ENCODE measurements at regions not wholly inside any gene's neighbourhood (a gene's known extent, or its start where the extent isn't known, plus 50 kb on each side); places are given as distances from the start of the nearest gene placed in this dataset.

DNA sequence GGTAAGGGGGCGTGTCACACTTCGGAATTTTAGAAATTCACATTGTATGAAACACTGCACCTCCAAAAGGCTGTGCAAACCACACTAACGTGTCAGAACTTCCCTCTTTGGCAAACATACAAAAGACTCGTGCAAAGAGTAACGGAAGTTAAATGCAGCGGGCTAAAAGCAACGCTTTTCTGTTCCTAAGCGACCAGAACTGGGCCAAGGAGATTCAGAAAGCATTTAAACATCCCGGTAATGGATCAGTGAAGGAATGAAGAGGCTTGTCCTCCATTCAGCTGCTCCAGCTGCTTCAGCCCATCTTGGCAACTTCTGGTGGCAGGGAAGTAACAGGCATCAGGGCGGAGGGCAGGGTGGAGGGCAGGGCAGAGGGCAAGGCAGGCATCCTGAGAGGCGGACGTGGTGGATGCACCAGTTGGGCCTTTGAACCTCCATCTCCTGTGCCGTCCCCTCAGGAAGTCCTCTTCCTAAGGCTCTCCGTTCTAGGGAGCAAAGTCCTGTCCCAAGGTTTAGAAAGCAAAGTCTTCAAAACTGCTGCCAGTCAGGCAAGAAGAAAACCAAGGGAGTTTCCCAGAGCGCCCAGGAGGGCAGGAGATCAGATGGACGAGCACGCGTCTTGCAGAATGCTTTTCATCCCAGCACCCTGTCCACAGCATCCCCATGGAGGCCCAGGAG is 230.7 kb downstream of the ZNF516 start:
- TF ChIP-seq, protein P1, sequence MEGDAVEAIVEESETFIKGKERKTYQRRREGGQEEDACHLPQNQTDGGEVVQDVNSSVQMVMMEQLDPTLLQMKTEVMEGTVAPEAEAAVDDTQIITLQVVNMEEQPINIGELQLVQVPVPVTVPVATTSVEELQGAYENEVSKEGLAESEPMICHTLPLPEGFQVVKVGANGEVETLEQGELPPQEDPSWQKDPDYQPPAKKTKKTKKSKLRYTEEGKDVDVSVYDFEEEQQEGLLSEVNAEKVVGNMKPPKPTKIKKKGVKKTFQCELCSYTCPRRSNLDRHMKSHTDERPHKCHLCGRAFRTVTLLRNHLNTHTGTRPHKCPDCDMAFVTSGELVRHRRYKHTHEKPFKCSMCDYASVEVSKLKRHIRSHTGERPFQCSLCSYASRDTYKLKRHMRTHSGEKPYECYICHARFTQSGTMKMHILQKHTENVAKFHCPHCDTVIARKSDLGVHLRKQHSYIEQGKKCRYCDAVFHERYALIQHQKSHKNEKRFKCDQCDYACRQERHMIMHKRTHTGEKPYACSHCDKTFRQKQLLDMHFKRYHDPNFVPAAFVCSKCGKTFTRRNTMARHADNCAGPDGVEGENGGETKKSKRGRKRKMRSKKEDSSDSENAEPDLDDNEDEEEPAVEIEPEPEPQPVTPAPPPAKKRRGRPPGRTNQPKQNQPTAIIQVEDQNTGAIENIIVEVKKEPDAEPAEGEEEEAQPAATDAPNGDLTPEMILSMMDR (IDR thresholded peaks at IDR 0.05; ENCODE audit: borderline replicate concordance, insufficient read depth, low read depth, low read length), result no peak
- H3K4me3 ChIP-seq (ENCODE audit: low read depth, low read length), result no peak overlapping the region

DNA sequence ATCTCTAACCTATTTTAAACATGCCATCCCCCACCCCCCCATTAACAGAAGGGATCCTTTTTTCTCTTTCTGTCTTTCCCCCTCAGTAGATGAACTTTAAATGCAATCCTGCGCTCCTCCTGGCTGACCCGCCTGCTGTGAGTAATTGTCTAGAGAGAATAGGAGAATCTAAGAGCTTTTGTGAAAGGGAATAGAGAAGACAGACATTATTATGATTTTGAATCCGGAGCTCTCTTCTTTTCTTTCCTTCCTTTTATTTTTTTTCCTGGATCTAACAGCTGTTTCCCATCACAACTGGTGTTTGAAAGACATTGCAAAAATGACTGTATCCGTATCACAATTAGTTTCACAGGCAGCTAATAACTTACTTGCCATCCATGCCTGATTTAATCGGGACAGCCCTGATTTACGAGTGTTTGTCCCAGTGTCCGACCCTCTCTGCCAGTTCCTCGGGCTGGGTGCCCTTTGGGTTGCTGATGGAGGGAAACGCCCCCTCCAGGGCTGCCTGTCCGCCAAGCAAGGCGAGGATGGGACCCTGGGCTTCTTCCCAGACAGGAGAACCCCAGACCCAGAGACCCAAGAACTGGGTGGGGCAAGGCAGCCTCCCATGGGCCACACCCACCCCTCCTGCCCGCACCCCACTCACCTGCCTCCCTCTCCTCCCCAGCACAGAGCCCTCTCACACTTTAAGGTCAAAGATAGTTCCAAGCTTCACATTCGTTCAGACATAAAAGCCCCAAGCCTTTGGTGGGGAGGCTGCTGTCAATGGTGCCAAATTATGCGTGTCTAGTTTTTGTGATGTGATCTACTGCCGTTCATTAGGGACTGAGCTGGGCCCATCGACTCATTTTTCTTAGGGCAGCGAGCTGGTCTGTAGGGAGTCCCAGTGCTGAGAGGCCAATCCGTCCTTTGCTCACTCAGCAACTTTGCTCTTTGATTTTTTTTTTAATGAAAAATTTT is 231.7 kb downstream of the ZNF516 start:
- TF ChIP-seq, protein P1 (IDR thresholded peaks at IDR 0.05; ENCODE audit: borderline replicate concordance, insufficient read depth, low read depth, low read length), result no peak
- no peak overlapping the region for H3K4me3 ChIP-seq (ENCODE audit: low read depth, low read length)

DNA sequence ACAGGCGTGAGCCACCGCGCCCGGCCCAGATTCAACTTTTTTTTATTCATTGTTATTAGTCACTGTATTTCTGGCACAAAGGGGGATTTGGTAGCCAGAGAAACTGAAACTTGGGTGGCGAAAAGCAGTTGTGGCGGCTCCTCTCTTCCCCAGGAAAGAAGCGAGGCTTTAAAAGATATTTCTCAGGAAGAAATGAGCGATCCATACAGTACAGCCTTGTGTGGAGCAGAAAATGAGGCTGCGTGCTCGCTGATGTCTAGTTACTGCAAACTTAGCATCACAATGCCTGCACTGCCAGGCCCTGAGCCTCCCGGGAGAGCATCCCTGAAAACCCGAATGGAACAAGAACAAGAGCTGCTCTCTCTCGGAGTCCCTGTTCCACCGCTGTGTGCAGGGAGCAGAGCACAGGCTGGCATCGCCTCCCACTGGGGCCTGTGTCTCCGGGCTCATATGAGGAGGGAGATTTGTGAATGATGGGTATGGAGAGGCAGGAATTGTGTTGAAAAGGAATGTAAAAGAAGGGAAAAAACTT is 234.0 kb downstream of the ZNF516 start:
- H3K4me3 ChIP-seq (ENCODE audit: low read depth, low read length), result no peak overlapping the region
- TF ChIP-seq, protein P1 (IDR thresholded peaks at IDR 0.05; ENCODE audit: borderline replicate concordance, insufficient read depth, low read depth, low read length), result no peak

DNA sequence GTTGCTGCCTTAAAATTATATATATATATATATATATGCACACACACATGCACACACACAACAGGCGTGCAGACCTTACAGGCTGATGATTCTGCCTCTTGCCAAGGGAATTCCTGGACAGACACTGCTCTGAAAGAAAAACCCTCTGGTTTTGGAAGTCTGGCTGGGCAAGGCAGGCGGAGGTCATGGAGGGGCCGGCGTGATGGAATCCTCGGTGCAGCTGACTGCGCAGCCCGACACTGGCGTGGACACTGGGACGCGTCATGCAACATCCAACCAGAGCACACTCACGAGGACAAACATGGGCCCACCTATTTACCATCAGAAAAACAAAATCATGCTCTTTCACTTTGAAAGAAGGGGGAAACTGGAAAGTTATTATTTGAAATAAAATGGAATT is 235.3 kb downstream of the ZNF516 start:
- H3K4me3 ChIP-seq (ENCODE audit: low read depth, low read length), result no peak overlapping the region
- TF ChIP-seq, protein P1 (IDR thresholded peaks at IDR 0.05; ENCODE audit: borderline replicate concordance, insufficient read depth, low read depth, low read length), result no peak

DNA sequence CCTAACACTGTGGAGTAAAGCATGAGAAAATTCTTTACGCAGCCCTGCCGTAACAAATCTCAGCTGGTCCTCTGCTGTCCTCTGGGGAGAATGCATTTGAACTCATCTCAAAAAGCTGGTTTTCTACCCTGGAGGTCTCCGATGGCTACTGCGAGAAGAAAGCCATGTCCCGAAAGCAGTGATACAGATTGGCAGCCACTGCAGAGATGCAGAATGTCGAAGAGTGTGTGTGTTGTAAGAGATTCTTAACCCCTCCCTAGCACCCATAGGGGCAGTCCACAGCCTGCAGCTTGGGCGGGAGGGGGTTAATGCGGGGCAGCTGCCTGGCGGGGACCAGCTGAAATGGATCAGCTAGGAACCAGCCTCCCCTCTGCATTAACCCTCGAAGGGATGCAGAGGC is 235.9 kb downstream of the ZNF516 start:
- no peak overlapping the region for H3K4me3 ChIP-seq (ENCODE audit: low read depth, low read length)
- TF ChIP-seq, protein P1 (IDR thresholded peaks at IDR 0.05; ENCODE audit: borderline replicate concordance, insufficient read depth, low read depth, low read length), result no peak

DNA sequence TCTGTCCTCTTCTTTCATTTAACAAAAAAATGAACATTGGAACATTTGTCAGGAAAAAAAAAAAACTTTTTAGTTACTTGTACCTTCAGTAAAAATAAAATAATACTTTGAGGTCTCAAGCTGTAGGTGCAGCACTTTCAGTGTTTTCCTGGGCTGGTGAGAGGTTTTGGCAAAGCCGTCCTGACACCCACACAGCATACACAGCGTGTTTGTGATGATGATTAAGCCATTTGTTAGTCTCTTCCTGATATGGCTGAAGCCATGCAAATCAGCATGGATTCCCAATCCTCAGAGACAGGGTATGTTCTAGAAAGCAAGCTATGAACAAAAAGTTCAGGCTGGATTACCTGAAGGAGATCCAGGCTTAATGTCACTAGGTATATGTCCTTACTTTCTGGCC is 236.8 kb downstream of the ZNF516 start:
- no peak overlapping the region for H3K4me3 ChIP-seq (ENCODE audit: low read depth, low read length)
- TF ChIP-seq, protein P1 (IDR thresholded peaks at IDR 0.05; ENCODE audit: borderline replicate concordance, insufficient read depth, low read depth, low read length), result no peak

Data from GM12875 (cell line).